SW480 (cell line): ENCODE measurements at regions not wholly inside any gene's neighbourhood (a gene's known extent, or its start where the extent isn't known, plus 50 kb on each side); places are given as distances from the start of the nearest gene placed in this dataset.

ENCODE experiments used
- DNase-seq: peaks from one replicate; pipeline ENCODE4 v3.0.0-alpha.2; 2016; ENCODE audit warnings: low spot score

DNA sequence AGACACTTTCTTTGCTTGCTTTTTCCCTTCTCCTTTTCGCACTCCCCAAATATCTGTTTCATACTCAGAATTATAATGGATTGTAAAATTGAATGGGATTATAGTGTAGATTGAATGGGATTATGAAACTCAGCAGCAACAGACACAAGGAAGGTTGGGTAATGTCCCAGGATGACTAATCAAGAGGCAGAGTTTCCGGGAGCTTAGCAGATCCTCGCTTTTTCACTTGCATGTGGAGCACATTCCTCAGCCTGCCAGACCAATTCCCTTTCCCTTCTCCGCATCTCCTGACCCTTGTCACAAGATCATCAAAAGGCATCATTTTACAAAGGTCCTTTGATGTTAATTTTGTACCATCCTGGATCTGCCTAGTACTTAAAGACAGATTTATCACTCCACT is 55.1 kb upstream of the SLC1A1 start:
- peak; percentile 32 for DNase-seq

DNA sequence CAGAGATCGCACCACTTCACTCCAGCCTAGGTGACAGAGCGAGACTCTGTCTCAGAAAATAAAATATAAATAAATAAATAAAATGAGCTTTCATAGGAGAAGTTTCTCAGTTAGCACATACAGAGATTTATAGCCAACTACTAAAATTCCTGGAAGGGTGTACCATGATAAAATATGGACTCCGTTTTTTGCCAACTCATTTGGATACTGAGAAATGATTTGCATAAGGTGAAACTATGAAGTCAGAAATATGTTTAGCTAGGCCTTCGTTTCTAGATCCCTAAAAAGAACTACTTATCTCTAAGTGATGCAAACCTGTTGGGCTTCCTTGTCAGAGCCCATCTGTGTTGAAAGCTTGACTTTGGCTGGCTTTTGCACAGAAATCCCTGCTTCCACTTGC is 56.9 kb upstream of the SLC1A1 start:
- DNase-seq: no peak

DNA sequence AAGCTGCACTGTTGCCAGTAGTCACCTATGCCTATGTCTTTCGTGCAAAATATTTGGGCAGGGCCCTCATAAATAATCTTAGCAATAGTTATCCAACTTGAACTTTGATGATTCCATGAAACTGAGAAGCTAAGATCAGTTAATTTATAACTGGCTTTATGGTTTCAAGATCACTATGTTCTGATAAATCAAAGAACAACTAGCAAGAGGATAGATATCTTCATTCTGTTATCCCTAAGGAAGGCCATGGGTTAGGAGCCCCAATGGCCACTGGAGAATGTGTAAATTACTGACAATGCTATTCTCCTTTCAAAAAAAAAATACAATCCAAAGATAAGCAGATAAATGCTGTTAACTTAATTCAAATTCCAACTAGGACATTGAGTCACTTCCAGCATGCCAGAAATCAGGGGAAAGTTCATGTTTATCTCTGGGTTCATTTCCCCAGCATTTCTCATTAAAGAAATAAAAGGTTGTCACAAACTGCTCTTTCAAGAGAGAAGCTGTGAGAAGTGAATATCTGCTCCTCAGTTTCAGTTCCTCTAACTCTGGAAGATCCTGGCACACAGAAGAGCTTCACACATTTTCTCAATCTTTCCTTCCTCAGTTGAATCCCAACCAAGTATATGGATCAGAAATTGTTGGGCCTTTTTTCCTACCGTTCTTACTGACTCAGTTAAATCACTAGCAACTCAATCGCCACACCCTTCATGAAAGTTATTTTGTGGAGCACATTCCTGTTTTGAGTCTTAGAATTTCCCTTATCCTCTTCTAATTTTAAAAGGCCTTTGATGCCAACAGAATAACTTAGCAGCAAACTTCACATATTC is 59.6 kb upstream of the SLC1A1 start:
- no peak for DNase-seq

DNA sequence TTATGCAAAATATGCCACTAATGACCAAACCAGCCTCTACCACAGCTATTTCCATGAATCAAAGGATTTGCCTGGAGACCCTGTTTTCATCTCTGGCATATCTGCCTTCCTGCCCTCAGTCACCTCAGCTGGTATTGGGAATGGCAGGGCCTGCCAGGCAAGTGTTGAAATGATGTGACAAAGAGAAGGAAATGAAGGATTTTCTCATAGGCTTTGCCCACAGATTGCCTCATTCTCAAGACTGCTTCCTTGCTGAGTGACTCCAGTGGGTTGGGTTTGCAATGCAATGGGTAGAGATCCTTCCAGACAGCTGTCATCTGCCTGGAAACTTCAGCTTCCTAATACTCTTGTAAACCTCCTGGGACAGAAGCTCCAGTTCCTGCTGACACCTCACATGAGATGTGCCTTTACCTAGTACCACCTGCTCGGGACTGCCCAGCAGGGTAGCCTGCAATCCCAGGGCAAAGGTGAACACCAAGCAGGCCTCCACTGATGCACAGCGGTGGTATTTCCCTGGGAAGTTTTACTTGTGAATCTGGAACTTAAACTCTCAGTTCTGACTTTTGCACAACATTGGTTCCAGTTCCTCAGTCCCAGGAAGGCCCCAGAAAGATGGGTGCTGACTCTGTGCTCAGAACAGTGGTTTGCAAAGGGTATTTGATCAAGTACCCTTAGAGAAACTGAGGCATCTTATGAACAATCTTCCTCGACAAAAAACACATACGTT is 64.8 kb upstream of the SLC1A1 start:
- DNase-seq: no peak

DNA sequence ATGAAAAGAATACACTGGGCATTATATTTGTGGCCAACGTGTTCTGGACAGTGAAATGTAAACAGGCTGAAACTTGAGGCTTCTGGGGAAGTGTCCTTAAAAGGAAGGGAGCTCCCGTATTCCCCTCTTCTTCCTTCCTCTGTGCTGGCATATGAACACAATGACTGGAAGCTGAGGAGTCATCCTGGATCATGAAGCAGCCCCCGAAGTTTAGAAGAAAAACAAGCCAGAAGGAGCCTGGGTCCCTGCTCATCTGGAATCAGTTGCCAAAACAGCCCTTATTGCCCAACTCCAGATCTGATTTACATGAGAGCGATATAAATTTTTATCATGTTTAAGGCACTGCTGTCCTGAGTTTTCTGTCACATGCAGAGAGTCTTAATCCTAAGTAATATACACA is 65.4 kb upstream of the SLC1A1 start:
- no peak for DNase-seq

DNA sequence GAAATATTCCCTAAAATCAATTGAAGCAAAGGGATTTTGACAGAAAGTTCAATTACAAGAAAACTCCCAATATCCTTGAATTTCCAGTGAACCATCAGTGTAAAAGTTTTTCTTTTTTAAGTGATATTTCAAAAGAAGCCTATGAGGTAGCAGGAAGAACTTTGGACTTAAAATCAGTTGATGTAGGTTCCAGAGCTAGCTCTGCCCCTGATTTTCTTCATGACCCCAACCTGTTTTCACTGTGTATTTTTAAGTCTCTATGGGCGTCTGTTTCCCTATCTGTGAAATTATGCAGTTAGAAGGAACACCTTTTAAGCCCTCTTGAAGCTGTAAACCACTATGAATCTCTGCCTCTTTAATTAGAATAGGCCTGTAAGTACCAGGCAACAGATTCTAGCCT is 66.2 kb upstream of the SLC1A1 start:
- DNase-seq: no peak

DNA sequence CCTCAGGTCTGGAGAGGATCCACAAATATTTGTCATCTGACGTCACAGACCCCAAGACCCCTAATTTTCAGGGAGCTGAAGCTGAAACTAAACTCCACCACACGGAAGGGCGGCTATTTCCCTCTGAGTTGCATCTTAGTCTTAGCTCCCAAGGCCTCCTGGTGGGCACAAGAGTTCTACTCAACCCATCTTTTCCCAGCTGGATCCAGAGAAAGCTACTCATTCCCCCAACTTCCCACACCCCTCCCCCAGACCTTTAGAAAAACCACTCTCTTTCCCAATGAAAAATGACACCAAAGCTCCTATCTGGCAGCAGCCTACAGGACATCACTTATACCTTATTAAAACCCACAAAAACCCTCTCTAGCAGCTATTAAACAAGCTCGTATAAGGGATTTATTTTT is 67.1 kb upstream of the SLC1A1 start:
- no peak for DNase-seq

DNA sequence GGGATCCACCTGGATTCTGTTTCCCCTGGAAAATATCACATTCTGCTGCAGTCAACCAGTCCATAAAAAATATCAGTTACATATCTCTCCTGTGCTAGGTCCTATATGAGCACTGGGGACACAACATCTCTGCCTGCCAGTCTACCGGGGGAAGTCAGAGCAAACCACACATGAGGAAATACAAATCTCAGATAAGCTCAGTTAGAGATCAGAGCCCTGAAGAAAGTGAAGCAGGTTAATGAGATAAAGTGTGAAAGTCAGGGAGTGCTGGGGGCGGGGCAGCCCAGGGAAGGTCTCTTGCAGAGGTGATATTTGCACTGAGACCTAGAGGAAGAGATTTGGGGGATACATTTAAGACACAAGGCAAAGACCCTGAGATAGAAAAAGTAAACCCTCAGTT is 67.8 kb upstream of the SLC1A1 start:
- no peak for DNase-seq

DNA sequence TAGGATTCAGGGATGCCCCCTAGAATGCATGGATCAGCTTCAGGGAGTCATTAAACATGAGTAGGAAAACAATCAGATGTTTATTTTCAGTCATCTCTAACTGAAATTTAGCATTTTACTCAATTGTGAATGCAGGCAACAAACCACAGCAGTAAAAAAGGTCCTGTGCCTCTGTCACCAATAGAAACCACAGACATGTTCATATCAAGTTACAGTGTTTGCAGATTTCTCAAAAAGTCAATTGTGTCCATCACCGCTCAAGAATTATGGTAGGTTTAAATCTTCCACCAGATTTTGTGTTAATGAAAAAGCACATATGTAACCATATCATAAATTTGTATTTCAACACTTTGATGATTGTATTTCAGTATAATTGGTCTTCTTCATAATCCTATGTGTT is 68.4 kb upstream of the SLC1A1 start:
- no peak for DNase-seq

DNA sequence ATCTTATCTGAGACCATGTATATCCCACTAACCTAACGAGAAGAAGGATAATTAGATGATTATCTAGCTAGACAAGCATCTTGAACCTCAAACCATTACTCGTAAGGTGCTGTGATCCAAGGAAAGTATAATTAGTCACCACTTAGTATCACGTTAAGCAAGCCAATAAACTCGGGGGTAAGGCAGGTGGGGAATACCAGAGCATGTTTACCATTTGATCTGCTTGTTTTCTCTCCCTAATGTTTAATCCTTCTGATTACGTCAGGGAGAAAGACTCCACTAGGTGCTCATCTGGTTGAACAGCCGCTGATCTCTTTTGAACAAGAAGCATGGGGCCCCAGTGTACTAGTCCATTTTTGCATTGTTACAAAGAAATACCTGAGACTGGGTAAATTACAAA is 69.9 kb upstream of the SLC1A1 start:
- DNase-seq: no peak

DNA sequence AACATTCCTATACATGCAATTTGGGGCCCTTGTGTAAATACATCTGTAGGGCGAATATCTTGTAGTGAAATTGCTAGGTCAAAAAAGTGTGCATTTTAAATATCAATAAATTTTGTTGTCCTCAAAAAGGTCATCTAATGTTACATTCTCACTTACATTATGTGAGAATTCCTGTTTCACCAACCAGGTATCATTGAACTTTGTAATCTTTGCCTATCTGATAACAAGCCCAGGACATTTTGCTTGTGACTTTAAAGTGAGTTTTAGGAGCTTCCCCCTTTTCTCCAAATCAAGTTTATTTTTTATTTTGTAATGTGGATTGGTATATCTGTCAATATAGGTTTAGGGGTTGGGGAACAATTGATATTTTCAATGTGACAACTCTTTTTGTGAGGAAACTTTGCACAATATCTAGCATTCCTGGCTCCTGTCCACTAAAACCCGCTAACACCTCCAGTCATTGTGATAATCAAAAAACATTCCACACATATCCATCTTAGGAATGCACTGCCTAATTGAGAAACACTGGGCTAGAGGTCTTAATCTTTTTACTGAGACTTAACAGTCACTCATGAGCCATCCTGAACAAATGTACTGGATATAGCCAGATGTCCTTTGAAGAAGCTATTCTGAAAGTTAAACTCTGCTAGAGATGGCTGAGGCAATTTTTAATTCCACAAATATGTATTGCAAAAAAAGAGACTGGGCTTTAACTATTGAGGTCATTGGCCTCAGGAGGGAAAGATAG is 72.5 kb upstream of the SLC1A1 start:
- no peak for DNase-seq

DNA sequence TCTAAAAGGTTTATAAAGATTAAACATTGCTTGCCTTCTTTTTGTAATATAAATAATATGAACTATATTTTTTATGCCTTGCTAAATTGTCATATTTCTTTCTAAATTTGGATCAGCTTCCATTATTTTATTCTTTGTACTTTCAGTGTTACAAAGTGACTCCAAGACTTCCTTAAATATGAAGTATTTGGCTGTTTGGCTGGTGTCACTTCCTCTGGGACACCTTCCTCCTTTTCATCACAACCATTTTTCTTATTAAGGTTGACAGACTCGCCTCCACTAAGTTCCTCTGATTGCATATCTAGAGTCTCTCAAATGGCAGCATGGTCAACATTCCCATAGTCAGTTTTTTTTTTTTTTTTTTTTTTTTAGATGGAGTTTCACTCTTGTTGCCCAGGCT is 73.8 kb upstream of the SLC1A1 start:
- DNase-seq: no peak

DNA sequence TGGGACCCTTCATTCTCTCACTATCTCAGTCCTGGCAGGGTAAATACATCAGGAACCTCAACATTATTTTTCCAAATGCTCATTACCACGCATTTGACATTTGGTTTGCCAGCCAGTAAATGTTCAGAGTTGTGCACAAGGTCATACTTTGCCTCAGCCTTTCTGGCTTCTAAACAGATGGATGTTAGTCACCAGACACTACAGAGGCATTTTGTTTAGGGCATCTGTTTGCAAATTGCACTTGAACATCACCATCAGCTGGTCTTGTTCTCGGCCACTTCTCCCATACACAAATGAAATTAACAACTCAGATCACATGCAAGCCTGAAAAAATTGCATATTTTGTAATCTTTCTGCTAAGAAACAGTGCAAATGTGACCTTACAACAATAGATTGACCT is 75.0 kb upstream of the SLC1A1 start:
- no peak for DNase-seq

DNA sequence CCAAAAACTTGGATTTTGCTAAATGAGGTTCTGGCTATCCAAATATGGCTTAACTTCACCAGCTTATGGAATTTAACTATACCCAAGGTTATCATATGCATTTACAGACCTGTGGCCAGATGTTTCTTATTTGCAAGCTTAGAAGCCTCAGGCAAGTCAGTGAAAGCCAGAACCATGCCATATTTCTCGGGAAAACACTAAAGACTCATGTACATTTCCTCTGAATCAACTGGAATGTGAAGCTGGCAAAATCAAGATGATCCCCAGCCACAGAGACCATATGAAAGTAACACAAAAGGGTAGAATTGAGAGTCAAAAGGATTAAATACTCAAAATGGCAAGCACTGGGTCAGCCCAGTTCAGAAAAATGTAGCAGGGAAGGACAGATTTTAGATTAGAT is 76.4 kb upstream of the SLC1A1 start:
- DNase-seq: no peak

DNA sequence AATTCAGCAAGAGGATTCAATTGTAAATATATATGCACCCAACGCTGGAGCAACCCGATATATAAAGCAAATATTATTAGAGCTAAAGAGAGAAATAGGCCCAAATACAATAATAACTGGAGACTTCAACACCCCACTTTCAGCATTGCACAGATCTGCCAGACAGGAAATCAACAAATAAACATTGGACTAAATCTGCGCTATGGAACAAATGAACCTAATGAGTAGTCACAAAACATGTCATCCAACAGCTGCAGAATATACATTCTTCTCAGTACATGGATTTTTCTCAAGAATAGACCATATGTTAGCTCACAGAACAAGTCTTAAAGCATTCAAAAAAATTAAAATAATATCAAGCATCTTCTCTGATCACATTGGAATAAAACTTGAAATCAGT is 86.1 kb upstream of the SLC1A1 start:
- no peak for DNase-seq

DNA sequence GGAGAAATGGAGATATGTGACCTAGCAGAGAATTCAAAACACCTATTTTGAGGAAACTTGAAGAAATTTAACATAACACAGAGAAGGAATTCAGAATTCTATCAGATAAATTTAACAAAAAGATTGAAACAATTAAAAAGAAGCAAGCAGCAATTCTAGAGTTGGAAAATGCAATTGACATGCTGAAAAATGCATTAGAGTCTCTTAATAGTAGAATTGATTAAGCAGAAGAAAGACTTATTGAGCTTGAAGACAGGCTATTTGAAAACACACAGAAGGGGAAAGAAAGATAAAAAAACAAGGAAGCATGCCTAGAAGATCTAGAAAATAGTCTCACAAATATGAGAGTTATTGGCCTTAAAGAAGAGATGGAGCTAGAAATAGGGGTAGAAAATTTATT is 87.8 kb upstream of the SLC1A1 start:
- DNase-seq: no peak

DNA sequence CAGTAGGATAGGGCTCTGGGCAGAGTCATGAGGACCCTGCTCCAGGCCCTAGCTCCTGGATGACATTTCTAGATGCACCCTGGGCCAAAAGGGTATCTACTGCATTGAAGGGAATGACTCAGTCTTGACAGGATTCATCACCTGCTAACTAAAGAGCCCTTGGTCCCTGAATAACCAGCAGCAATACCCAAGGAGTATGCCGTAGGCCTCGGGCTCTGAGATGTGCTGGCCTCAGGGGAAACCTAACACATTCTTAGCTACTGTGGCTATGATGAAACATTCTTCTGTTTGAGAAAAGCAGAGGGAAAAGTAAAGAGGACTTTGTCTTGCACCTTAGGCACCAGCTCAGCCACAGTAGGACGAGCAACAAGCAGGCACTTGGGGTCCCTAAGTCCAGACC is 89.5 kb upstream of the SLC1A1 start:
- no peak for DNase-seq

DNA sequence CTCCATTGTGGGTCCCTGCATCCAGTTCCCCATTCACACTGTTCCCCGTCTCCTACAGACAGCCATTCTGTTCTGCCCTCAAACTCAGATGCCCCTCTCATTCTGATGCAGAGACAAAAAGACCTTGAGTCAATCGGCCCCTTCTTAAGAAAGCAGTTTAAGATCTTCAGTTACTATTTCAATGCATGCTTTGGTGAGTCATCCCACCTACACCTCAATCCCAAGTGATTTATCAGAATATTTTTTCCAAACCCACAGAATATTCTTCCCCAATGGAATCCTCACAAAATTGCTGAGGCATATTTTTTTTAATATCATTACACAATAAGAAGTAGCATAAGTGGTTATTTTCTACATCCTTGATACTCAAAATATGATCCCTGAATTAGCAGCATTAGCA is 92.4 kb upstream of the SLC1A1 start:
- no peak for DNase-seq

DNA sequence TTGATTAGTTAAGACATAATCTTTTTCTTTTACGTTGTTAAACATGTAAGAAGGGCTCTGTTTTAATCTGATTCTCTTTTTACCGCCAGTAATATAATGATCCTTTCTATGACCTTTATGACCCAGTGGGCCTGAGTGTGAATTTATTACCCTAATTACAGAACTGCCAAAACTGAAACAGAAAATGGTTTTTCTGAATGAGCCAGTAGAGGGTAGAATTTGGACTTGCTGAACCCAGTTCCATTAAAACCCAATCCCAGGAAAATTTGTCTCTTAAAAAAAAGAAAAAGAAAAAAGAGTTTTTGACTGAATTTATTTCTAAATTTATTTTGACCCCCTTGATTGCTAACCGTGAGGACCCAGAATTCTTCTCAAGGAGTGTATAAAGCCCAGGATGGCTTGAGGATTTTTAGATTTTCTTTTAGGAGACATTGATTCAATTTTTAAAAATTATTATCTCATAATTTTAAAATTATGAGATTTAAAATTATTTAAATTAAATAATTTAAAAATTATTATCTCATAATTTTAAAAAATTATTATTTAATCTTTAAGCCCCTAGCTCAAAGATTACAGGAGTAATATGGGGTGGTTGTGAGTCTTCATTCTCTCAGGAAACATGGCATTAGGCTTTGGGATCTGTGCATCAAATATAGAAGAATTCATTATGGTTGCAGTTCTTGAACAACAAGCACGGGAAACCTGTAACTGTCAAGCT is 94.1 kb upstream of the GLIS3 start:
- no peak for DNase-seq

DNA sequence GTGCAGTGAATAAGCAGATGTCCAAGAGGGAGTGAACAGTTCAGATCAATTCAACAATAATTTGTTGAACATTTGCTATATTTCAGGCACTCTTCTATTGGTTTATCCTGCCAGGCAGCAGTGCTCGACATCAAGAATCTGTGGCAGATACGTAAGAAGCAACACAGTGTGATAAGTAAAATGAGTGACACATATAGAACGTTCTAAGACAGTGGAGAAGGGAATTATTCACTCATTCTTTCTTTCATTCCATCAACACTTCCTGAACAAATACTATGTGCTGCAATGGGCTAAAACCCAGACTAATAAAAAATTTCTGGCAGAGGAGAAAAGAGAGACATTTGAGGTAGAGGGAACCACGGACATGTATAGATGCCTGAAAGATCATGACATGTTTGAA is 89.9 kb upstream of the GLIS3 start:
- no peak for DNase-seq

DNA sequence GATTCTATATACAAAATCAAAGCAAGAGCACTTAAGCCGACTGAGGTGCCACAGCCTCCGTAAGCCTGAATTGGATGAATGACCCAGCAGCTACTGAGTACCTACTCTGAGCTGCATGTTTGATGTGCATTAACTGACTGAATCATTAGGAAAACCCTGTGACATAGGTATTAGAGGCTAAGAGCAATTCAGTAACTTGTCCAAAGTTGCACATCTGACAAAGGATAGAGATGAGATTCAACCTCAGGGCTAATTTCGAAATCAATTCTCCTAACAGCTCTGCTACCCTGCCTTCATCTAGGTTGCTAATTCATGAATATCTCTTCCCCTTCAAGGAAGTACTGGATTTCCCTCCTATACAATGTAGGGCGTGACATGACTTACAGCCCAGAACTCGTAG is 89.1 kb upstream of the GLIS3 start:
- no peak for DNase-seq

DNA sequence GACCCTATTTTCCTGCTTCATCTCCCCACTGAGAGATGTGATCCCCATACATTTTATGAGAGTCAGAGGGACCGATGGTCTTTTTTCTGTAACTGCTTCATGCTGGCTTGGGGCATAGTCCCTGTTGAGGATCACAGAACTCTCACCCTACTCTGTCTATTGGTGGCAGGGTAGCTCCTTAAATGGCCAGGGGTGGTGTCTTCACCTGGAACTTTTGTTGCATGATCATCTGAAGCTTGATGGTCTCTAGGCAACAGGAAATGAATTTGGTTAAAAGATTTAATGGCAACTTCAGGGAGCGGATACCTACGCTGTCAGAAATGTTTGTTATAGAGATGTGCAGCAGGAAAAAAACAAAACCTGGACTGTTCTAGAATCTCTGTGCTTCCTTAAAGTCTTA is 87.0 kb upstream of the GLIS3 start:
- no peak for DNase-seq

DNA sequence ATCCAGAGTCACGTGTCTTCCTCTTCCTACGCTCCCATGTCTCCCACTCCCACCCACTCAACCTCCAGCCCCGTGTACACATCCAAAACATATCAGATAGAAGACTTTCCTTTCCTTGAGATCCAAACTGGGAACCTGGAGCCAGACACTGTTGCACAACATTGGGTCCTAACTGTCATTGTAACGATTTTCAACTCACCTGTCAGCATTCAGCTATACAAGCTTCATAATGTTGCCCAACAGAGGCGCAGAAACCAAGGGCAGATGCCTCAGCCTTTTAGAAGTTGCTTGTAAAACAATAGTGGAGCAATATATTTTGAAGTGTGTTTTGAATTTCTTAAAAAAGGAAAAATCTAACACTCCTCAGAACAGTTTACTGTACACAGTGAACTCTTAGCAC is 84.9 kb upstream of the GLIS3 start:
- no peak for DNase-seq
